22Rv1 (cell line): ENCODE measurements at regions not wholly inside any gene's neighbourhood (a gene's known extent, or its start where the extent isn't known, plus 50 kb on each side); places are given as distances from the start of the nearest gene placed in this dataset.

Experiments
- CTCF ChIP-seq: fragments of 450-650 bp; IDR thresholded peaks from 2 replicates; pipeline ENCODE4 v1.5.1; 2017; ENCODE audit warnings: mild to moderate bottlenecking
- ZFX ChIP-seq: fragments of 450-650 bp; IDR thresholded peaks from 2 replicates; pipeline ENCODE4 v1.6.1; 2017; ENCODE audit warnings: antibody characterized with exemption, borderline replicate concordance

DNA sequence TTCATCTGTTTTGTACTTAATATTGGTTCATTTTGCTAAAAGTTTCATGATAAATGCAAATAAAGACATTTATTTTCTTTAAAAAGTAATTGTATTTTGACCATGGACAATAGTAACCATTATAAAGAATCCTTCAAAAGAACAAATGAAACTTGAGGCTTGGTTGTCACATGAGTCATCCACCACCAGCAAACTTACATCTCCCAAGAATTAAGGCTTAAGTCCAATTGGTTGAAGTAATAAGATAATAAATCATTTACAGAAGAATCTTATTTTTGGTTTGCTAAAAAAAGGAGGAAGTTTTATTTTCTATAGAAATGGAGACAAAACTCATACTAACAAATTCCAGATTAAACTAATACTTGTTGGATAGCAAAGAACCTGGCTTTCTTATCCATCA lies 84.8 kb upstream of the KITLG start:
- no peak for TF ChIP-seq CTCF
- no peak for TF ChIP-seq ZFX
